LNCaP clone FGC (cell line): ENCODE measurements at regions not wholly inside any gene's neighbourhood (a gene's known extent, or its start where the extent isn't known, plus 50 kb on each side); places are given as distances from the start of the nearest gene placed in this dataset.

Experiments
- DNase-seq: peaks from one replicate; pipeline ENCODE4 v3.0.0-alpha.2; 2011; ENCODE audit warnings: low read depth
- H3K4me3 ChIP-seq: 2 replicates; pipeline ENCODE4 v1.5.1; 2011; ENCODE audit warnings: mild to moderate bottlenecking, low read depth, low read length, control low read depth
- CTCF ChIP-seq: IDR thresholded peaks from 2 replicates; pipeline ENCODE4 v1.5.1; 2012; ENCODE audit warnings: mild to moderate bottlenecking; ENCODE audit not compliant: control insufficient read depth, insufficient read depth; ENCODE audit errors: extremely low read depth

- no peak for TF ChIP-seq CTCF
- H3K4me3 ChIP-seq = no peak overlapping the region
- no peak for DNase-seq
Measured at GRCh38 chr7:18366394-18366793, 129.2 kb upstream of the HDAC9 start.

- DNase-seq = no peak
- no peak overlapping the region for H3K4me3 ChIP-seq
- no peak for TF ChIP-seq CTCF
Measured at GRCh38 chr7:18369011-18369410, 126.5 kb upstream of the HDAC9 start.

GRCh38 chr7:18370633-18371032 is 124.9 kb upstream of the HDAC9 start:
- TF ChIP-seq CTCF = no peak
- H3K4me3 ChIP-seq = no peak overlapping the region
- no peak for DNase-seq

GRCh38 chr7:18378989-18379605 is 116.5 kb upstream of the HDAC9 start:
- no peak for DNase-seq
- no peak overlapping the region for H3K4me3 ChIP-seq
- no peak for TF ChIP-seq CTCF

GRCh38 chr7:18384491-18385143 is 110.9 kb upstream of the HDAC9 start:
- H3K4me3 ChIP-seq = no peak overlapping the region
- DNase-seq = no peak
- TF ChIP-seq CTCF = no peak

- H3K4me3 ChIP-seq = no peak overlapping the region
- no peak for TF ChIP-seq CTCF
- no peak for DNase-seq
Measured at GRCh38 chr7:18386607-18387006, 108.9 kb upstream of the HDAC9 start.
